ENCODE measurements at regions not wholly inside any gene's neighbourhood (a gene's known extent, or its start where the extent isn't known, plus 50 kb on each side); places are given as distances from the start of the nearest gene placed in this dataset.
A peak's percentile ranks its signal among the peaks of the same experiment; 100 is the strongest.

GRCh38 chrY:15404551-15404950 lies 880.2 kb downstream of the NLGN4Y start:
- DNase-seq: no peak

GRCh38 chrY:15415165-15415564 lies 890.8 kb downstream of the NLGN4Y start:
- no peak for DNase-seq

- no peak for DNase-seq
Observed at GRCh38 chrY:15418613-15419012, 894.3 kb downstream of the NLGN4Y start.

GRCh38 chrY:15424665-15425132 lies 900.4 kb downstream of the NLGN4Y start:
- peak in 1 of 2 donors; percentile 47 for DNase-seq

- no peak for DNase-seq
Observed at GRCh38 chrY:15440021-15440695, 915.8 kb downstream of the NLGN4Y start.

- DNase-seq: no peak
Observed at GRCh38 chrY:15440696-15441408, 916.5 kb downstream of the NLGN4Y start.

- DNase-seq: no peak
Observed at GRCh38 chrY:15441878-15442277, 917.5 kb downstream of the NLGN4Y start.

- DNase-seq: no peak
Observed at GRCh38 chrY:15445871-15446270, 921.5 kb downstream of the NLGN4Y start.

GRCh38 chrY:15446861-15447260 lies 922.5 kb downstream of the NLGN4Y start:
- DNase-seq: no peak

- DNase-seq: no peak
Observed at GRCh38 chrY:15447959-15448358, 923.6 kb downstream of the NLGN4Y start.

GRCh38 chrY:15455133-15455937 lies 931.0 kb downstream of the NLGN4Y start:
- no peak for DNase-seq

- DNase-seq: peak in 1 of 2 donors; percentile 88
Observed at GRCh38 chrY:15455980-15456469, 931.7 kb downstream of the NLGN4Y start.

GRCh38 chrY:15456491-15456890 lies 932.2 kb downstream of the NLGN4Y start:
- DNase-seq: no peak

GRCh38 chrY:15457682-15458081 lies 933.4 kb downstream of the NLGN4Y start:
- DNase-seq: no peak

GRCh38 chrY:15458426-15458825 lies 934.1 kb downstream of the NLGN4Y start:
- no peak for DNase-seq

- no peak for DNase-seq
Observed at GRCh38 chrY:15465880-15466279, 941.6 kb downstream of the NLGN4Y start.

GRCh38 chrY:15466891-15467290 lies 942.6 kb downstream of the NLGN4Y start:
- DNase-seq: no peak

- no peak for DNase-seq
Observed at GRCh38 chrY:15468091-15468490, 943.8 kb downstream of the NLGN4Y start.

GRCh38 chrY:15471371-15471770 lies 947.0 kb downstream of the NLGN4Y start:
- no peak for DNase-seq

GRCh38 chrY:15478348-15478963 lies 954.1 kb downstream of the NLGN4Y start:
- DNase-seq: no peak

GRCh38 chrY:15500536-15500935 lies 976.2 kb downstream of the NLGN4Y start:
- DNase-seq: no peak

- no peak for DNase-seq
Observed at GRCh38 chrY:15501181-15501580, 976.9 kb downstream of the NLGN4Y start.

- DNase-seq: no peak
Observed at GRCh38 chrY:15510288-15510687, 986.0 kb downstream of the NLGN4Y start.
